Upper lobe of left lung (tissue), 6 donors: ENCODE measurements at regions not wholly inside any gene's neighbourhood (a gene's known extent, or its start where the extent isn't known, plus 50 kb on each side); places are given as distances from the start of the nearest gene placed in this dataset.
A peak's percentile ranks its signal among the peaks of the same experiment; 100 is the strongest.

Experiments used
- ATAC-seq, 2 donors: fragments of 200-7000 bp; cut with Tn5 transposase; one replicate each; pipeline ENCODE4 v1.9.1; 2022; ENCODE audit warnings: mild to moderate bottlenecking in 2 of 2, moderate library complexity in 2 of 2; ENCODE audit not compliant: low FRiP score in 2 of 2
- DNase-seq, 2 donors: peaks; one replicate each; pipeline ENCODE4 v3.0.0-alpha.2; 2019 to 2020
- H3K27ac ChIP-seq, 4 donors: fragments of 200-600 bp; sonication (generic); one replicate each; pipeline ENCODE4 v1.5.1; 2016 to 2019
- H3K27me3 ChIP-seq, 4 donors: fragments of 200-600 bp; sonication (generic); one replicate each; pipeline ENCODE4 v1.5.1; 2017 to 2019
- H3K36me3 ChIP-seq, 4 donors: fragments of 200-600 bp; sonication (generic); one replicate each; pipeline ENCODE4 v1.5.1; 2016 to 2019
- H3K4me1 ChIP-seq, 4 donors: fragments of 200-600 bp; sonication (generic); one replicate each; pipeline ENCODE4 v1.5.1; 2018 to 2019
- H3K4me3 ChIP-seq, 4 donors: fragments of 200-600 bp; sonication (generic); one replicate each; pipeline ENCODE4 v1.5.1; 2017 to 2019; ENCODE audit warnings: mild to moderate bottlenecking in 2 of 4, moderate library complexity in 1 of 4
- H3K9me3 ChIP-seq, 4 donors: fragments of 200-600 bp; sonication (generic); one replicate each; pipeline ENCODE4 v1.5.1; 2018 to 2019
- EP300 ChIP-seq, 4 donors: sonication (generic); formaldehyde crosslinking; IDR thresholded peaks; one replicate each; pipeline ENCODE4 v1.5.1; 2017; ENCODE audit warnings: antibody characterized with exemption in 4 of 4, control low read depth in 2 of 4
- POLR2A ChIP-seq, 4 donors: fragments of 450-650 bp; IDR thresholded peaks; one replicate each; pipeline ENCODE4 v1.5.1; 2016 to 2017; ENCODE audit warnings: antibody characterized with exemption in 4 of 4, mild to moderate bottlenecking in 2 of 4
- POLR2AphosphoS5 ChIP-seq, 2 donors: sonication (generic); formaldehyde crosslinking; IDR thresholded peaks; one replicate each; pipeline ENCODE4 v1.5.1; 2017; ENCODE audit warnings: antibody characterized with exemption in 2 of 2
- WGBS, 2 donors: methylation state at CpG; one replicate each; pipeline ENCODE4 v1.1.5; 2017 to 2018; 5-methylcytosine and 5-hydroxymethylcytosine counted together
- TF ChIP-seq, protein P1 (sequence below), 6 experiments: fragments of 450-650 bp in 4 of 6; fragments of 200-600 bp in 2 of 6; sonication (generic) in 2 of 6; IDR thresholded peaks; one replicate each; pipeline ENCODE4 v1.5.1; 2016 to 2019; ENCODE audit warnings: antibody characterized with exemption in 6 of 6
- donor health status: DM: no; HTN: no; CAD: no; lungs with moderate emphysema.
- donor health status: DM: no; HTN: yes; CAD: no; lungs with severe emphysema.

DNA sequence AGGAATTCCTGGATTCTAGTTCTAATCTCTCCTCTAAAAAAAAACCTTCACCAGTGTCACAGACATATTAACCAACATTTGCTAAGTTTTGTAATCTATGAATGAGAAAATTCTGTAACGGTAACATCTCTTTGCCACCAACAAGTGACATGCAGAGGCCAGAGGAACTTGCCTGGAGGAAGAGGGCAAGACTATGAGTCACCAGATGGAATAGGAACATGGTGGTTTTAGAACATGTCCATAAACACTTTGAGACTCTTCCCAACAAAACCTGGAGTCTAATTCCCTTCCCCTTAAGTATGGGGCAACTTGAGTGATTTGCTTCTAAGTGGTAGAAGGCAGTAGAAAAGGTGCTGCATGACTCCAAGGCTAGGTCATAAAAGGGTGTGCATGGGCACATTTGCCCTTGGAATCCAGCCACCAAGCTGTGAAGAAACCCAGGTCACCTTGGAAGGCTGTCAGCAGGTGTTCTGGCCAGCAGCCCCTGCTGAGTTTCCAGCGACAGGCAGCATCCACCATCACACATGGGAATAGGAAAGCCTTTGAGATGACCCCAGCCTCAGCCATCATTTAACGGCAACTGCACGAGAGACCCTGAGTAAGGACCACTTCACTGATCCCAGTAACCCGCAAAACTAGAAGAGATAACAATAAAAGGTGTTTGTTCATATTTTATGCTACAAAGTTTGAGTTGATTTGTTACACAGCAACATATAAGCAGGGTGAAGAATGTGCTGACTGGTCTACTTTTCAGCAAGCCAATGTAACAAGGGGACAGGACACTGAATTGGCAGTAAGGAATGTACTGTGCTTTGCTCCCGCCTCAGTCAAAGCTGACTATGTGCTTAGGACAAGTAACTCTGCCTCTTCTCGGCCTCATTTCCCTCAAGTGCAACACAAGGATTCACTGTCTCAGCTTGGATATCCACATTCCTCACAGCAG lies 90.6 kb downstream of the SKA1 start:
- ATAC-seq (no peak), DNase-seq (no peak)
- Histone ChIP-seq H3K36me3 (no peaks in the 10 kb centered on the region), H3K4me3 (no peak overlapping the region), H3K27ac (no peak overlapping the region), H3K9me3 (no peaks in the 10 kb centered on the region), H3K27me3 (no peaks in the 10 kb centered on the region), H3K4me1 (no peaks in the 10 kb centered on the region)
- 93 to 96% methylated on average over 7 of the region's 7 CpGs for WGBS, 2 donors
- TF ChIP-seq POLR2AphosphoS5 (IDR thresholded peaks at IDR 0.05) = no peak
- TF ChIP-seq EP300 (IDR thresholded peaks at IDR 0.05) = no peak
- TF ChIP-seq, protein P1, sequence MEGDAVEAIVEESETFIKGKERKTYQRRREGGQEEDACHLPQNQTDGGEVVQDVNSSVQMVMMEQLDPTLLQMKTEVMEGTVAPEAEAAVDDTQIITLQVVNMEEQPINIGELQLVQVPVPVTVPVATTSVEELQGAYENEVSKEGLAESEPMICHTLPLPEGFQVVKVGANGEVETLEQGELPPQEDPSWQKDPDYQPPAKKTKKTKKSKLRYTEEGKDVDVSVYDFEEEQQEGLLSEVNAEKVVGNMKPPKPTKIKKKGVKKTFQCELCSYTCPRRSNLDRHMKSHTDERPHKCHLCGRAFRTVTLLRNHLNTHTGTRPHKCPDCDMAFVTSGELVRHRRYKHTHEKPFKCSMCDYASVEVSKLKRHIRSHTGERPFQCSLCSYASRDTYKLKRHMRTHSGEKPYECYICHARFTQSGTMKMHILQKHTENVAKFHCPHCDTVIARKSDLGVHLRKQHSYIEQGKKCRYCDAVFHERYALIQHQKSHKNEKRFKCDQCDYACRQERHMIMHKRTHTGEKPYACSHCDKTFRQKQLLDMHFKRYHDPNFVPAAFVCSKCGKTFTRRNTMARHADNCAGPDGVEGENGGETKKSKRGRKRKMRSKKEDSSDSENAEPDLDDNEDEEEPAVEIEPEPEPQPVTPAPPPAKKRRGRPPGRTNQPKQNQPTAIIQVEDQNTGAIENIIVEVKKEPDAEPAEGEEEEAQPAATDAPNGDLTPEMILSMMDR (IDR thresholded peaks at IDR 0.05) = no peak
- TF ChIP-seq POLR2A (IDR thresholded peaks at IDR 0.05) = no peak

DNA sequence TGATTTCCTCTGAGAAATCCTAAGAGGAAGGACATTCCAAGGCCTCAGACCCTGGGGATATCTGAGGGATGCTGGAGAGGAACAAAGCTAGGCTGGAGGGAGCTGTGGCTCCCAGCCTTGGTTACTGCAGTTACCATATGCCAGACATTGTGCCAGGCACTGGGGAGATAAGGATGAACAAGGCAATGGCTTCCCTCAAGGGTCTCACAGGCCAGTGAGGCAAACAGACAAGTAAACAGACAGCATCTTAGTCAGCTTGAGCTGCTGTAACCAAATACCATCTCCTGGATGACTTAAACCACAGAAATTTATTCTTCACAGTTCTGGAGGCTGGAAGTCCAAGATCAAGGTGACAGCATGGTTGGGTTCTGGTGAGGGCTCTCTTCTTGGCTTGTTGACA lies 91.8 kb downstream of the SKA1 start:
- ATAC-seq (no peak), DNase-seq (no peak)
- Histone ChIP-seq H3K36me3 (no peaks in the 10 kb centered on the region), H3K27me3 (no peaks in the 10 kb centered on the region), H3K4me1 (no peaks in the 10 kb centered on the region), H3K9me3 (no peaks in the 10 kb centered on the region), H3K4me3 (no peak overlapping the region), H3K27ac (no peak overlapping the region)
- no peak for TF ChIP-seq POLR2A (IDR thresholded peaks at IDR 0.05)

DNA sequence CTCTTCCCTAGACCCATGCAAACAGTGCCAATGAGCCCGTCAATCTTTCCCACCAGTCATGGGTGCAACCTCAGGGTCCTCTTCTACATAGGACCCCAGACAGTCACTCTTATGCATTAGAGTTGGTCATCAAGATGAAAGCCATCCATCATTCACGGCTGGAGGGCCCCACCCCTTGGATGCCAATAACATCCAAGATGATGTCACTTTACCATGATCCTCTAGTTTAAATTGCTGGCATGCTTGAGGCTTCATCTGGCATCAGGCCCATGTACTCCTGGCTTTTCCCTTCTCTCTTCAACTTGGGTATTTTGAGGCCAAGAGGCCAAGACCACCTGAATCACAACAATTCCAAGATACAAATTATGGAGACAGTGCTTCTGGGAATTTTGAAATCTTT lies 91.1 kb upstream of the MAPK4 start:
- H3K27ac ChIP-seq = no peak overlapping the region
- H3K4me1 ChIP-seq = no peaks in the 10 kb centered on the region
- DNase-seq = no peak
- no peaks in the 10 kb centered on the region for H3K27me3 ChIP-seq
- no peak overlapping the region for H3K4me3 ChIP-seq
- WGBS, 2 donors = 84 to 85% methylated on average over 2 of the region's 2 CpGs
- TF ChIP-seq, protein P1 (IDR thresholded peaks at IDR 0.05) = no peak
- TF ChIP-seq POLR2A (IDR thresholded peaks at IDR 0.05) (no peak), POLR2AphosphoS5 (IDR thresholded peaks at IDR 0.05) (no peak), EP300 (IDR thresholded peaks at IDR 0.05) (no peak)
- no peaks in the 10 kb centered on the region for H3K36me3 ChIP-seq
- H3K9me3 ChIP-seq = no peaks in the 10 kb centered on the region
- no peak for ATAC-seq

DNA sequence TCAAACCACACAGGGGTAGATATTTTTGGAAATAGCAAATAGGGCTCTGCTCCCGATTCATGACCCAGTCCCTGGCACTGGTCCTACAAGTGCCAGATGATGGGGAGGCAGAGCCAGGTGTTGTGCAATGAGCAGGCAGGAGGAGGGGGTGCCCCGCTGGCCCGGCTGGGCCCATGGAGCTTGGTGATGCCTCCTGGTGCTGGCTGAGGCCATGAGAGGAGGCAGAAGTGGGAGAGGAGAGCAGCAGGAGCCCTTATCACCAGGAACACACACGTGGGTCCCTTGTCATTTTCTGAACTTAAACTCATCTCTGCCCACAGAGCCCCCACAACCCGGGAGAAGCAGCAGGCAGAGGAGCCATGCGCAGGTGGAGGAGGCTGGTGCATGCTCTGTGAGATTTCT lies 90.5 kb upstream of the MAPK4 start:
- no peak for ATAC-seq
- no peak overlapping the region for H3K4me3 ChIP-seq
- no peaks in the 10 kb centered on the region for H3K27me3 ChIP-seq
- 67 to 69% methylated on average over 6 of the region's 6 CpGs for WGBS, 2 donors
- no peaks in the 10 kb centered on the region for H3K9me3 ChIP-seq
- DNase-seq = peak in 1 of 2 donors; percentile 56
- H3K27ac ChIP-seq = no peak overlapping the region
- H3K36me3 ChIP-seq = no peaks in the 10 kb centered on the region
- no peak for TF ChIP-seq EP300 (IDR thresholded peaks at IDR 0.05)
- TF ChIP-seq POLR2AphosphoS5 (IDR thresholded peaks at IDR 0.05) = no peak
- TF ChIP-seq, protein P1 (IDR thresholded peaks at IDR 0.05) = no peak
- TF ChIP-seq POLR2A (IDR thresholded peaks at IDR 0.05) = no peak
- H3K4me1 ChIP-seq = no peaks in the 10 kb centered on the region

DNA sequence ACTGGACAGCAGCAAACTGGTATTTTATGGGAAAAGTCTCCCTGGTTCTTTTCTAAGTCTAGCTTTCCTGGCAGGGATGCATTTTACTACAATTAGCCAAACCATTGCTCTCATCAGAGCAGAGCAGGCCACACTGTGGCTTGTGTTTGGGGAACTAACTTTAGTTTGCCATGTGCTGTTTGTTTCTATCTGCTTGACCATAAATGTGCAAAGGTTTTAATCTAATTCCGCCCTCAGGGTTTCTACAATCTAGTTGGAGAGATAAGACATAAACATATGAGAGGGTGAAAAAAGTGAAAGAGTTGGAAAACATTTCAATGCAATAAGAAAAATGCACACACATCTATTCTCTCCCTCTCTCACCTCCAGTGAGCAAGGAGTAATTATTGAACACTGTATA lies 86.9 kb upstream of the MAPK4 start:
- WGBS, 2 donors = 67 to 94% methylated on average over 1 of the region's 1 CpG

More for the DNA sequence above, 86.9 kb upstream of the MAPK4 start:
- Histone ChIP-seq H3K4me1 (no peaks in the 10 kb centered on the region), H3K27me3 (no peaks in the 10 kb centered on the region), H3K27ac (no peak overlapping the region), H3K9me3 (no peaks in the 10 kb centered on the region), H3K4me3 (no peak overlapping the region), H3K36me3 (no peaks in the 10 kb centered on the region)
- TF ChIP-seq POLR2AphosphoS5 (IDR thresholded peaks at IDR 0.05) = no peak
- no peak for TF ChIP-seq EP300 (IDR thresholded peaks at IDR 0.05)
- TF ChIP-seq POLR2A (IDR thresholded peaks at IDR 0.05) = no peak
- TF ChIP-seq, protein P1 (IDR thresholded peaks at IDR 0.05) = no peak
- no peak for ATAC-seq
- DNase-seq = no peak
